Epithelial cell of prostate (primary cell): ENCODE measurements at regions not wholly inside any gene's neighbourhood (a gene's known extent, or its start where the extent isn't known, plus 50 kb on each side); places are given as distances from the start of the nearest gene placed in this dataset.

Experiments used
- DNase-seq: peaks from one replicate; pipeline ENCODE4 v3.0.0-alpha.2; 2011; ENCODE audit warnings: low read depth, low spot score
- H3K27ac ChIP-seq: fragments of 450-650 bp; 2 replicates; pipeline ENCODE4 v1.5.1; 2017; ENCODE audit warnings: mild to moderate bottlenecking

DNA sequence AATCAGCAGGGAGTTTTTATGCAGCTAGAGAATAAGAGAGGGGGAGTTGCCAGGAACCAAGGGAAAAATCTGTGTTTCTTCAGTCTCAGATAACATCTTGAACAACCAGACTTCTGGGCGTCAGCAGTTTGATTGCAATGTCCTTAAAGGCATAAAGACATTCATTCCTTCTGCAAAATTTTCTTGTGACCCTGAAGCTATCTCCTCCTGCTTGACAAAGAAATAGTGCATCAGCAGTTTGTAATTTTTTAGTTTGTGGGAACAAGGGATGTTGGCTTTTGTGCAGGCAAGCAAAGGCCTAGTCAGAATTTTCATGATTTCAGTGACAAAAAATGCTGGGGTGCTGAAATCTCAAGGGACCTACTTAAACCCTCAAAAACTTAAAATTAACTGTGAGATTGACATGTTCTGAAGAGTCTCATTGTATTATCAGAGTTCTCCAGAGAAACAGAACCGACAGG, 125.8 kb upstream of the UNC5C start:
- no peak overlapping the region for H3K27ac ChIP-seq
- no peak for DNase-seq

DNA sequence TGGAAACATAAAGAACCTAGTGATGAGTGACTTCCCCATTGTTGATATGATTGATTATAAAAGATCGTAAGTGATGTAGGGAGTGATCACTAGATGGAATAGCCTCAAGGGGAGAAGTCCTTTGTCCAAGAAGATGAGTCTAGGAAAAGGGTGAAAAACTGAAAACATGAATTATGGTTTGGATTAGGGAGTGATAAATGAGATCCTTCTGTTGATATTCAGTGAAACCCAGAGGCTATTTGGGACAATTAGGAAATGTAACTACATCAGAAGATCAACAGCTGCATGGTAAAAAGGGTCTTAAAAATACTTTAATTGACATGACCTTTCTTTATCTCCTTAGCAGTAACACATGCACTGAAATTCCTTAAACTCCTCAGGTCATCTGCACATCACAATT, 124.0 kb upstream of the UNC5C start:
- no peak for DNase-seq

DNA sequence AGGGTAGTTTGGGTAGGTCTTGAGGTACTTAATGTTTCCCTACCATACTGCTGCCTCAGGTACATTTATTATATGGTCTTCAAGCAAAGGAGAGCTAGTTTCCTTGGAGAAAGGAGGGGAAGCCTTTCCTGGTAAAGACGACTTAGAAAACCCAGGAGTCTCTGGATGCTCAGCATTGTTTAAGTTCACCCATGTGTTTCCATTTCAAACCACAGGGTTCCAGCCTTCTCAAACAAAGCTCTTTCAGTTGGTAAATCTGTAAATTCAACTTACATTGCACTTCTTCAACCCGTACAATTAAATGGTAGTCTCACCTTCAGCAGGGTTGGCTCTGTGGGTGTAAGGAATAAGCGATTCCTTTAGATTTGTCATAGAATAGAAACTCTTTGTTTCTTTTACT, 111.9 kb upstream of the UNC5C start:
- no peak for DNase-seq
- no peak overlapping the region for H3K27ac ChIP-seq

More for the DNA sequence above, 124.0 kb upstream of the UNC5C start:
- H3K27ac ChIP-seq = no peak overlapping the region

DNA sequence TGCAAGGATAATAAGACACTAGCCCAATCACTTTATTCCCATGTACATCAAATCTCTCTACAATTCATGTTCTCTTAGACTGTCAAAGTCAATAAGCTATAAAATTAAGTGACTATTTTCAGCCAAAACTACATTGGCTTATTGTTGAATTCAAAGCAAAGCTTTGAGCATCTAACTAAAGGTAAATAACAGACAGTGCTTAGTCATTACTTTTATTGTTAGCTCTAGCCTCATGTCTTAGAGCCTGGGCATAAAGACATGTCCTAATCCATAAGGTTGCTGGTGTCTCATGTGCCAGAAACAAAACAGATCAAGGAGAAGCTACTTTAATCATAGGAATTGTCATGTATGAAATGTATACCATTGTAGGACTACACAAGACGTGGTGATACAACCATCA, 103.1 kb upstream of the UNC5C start:
- H3K27ac ChIP-seq = no peak overlapping the region
- no peak for DNase-seq

DNA sequence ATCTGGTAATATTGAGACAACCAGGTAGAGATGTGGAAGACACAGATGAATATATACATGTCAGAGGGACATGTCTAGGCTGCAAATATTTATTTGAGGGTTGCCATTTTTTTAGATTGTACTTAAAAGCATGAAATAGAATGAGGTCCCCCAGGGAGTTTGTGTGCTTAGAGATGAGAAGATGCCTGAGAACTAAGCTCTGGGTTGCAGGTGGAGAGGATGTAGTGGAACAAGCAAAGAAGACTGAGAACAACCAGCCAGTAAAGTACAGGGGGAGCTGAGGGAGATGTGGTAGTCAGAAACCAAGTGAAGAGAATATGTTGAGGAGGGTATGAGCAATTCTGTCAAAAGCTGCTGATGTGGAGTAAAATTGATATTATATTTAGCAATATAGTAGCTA, 95.6 kb upstream of the UNC5C start:
- no peak for DNase-seq
- H3K27ac ChIP-seq = no peak overlapping the region

DNA sequence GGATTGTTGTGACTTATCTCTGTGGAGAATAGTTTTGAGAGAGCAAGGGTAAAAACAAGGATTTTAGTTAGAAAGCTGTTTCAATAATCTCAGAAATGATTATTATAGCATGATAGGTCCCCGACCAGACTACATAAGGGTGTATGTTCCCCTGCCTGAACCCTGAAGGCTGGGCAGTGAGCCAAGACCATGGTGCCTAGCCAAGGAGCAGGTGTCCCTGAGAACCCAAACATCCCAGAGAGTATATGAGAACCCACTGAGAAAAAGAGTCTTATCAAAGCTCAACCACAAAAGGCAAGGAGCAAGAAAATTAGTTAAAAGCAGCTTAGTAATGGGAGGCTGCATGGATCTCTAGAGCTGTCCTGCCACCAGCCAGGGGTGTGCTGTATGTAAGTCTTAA, 94.9 kb upstream of the UNC5C start:
- H3K27ac ChIP-seq = no peak overlapping the region
- DNase-seq = no peak

DNA sequence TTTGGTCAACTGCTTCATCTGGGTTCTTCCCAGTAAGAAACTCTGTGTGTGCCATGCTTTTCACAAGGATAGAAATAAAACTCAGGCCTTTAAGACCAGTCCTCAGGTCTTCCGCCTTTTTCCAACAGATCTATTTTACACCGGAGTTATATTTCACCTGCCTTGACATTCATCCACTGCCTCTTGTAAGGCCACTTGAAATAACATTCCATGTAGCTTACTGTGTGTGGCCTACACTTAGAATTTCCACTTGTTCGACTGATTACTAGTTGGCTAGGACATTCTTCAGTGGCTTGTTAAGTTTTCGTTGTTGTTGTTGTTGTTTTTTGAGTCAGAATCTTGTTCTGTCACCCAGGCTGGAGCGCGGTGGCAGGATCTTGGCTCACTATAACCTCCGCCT, 92.8 kb upstream of the UNC5C start:
- DNase-seq = no peak

DNA sequence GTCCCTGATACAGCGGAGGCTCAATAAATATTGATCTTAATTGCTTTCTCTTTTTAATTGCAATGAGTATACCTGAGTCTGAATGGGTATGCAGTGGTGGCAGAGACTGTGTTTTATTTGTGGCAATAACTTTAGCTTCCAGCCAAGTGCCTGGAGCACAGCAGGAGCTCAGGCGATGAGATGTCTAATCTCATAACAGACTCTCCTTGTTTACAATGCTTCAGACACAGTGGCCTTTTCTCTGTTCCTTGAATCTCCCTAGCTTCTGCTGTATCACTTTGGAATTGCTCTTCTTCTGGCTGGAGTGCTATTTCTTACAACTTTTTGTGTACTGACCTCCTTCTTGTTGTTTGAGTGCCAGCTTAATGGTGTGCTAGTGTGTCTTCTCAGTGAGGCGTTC, 91.5 kb upstream of the UNC5C start:
- no peak overlapping the region for H3K27ac ChIP-seq
- no peak for DNase-seq

More for the DNA sequence above, 92.8 kb upstream of the UNC5C start:
- no peak overlapping the region for H3K27ac ChIP-seq

DNA sequence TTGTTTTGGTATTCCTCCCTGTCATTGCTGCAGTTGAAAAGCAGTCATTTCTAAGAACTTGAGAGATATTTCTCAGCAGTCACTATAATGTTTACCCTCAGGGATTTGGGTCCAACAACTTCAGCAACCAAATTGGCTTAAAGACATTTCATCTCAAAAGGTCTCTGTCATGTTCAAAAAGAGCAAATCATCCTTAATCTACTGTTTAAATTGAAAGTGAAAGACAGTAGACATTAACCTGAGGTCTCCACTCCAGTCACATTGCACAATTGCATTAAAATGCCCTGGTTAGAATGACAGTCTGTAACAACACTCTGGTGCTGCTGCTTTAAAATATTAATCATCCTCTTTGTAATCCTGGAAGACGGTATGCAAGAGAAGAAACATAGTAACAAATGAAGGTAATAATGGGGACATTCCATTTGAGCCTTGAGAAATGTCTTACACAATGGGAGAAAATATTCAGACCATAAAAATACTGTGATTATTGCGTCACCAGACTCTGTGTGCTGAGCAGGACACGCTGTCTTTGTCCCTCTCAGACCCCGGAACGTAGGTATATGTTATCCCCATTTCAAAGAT, 90.2 kb upstream of the UNC5C start:
- no peak overlapping the region for H3K27ac ChIP-seq
- DNase-seq = no peak

DNA sequence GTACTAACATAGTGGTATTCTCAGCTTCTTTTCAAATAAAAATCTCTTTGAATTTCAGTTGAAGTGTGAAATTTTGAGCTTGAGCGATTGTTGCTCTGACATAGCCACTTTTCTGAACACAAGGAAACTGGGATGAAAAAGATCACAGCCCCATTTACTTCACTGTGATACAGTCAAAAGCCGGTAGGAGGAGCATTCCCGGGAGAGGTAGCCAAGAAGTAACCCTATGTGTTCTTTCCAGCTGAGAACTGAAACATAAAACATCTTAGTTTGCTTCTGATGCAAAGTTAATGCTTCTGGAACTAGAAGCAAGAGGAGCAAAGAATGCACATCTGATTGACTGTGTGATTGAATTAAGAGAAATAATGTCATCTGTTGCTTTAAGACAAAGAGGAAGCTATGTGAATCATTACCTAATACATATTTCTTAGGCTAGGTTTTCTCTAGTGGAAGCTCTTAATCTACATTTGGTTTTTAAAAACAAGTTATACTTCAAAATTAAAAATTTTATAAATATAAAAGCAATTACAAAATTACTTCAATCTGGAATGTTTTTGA, 88.3 kb upstream of the UNC5C start:
- no peak for DNase-seq
- no peak overlapping the region for H3K27ac ChIP-seq

DNA sequence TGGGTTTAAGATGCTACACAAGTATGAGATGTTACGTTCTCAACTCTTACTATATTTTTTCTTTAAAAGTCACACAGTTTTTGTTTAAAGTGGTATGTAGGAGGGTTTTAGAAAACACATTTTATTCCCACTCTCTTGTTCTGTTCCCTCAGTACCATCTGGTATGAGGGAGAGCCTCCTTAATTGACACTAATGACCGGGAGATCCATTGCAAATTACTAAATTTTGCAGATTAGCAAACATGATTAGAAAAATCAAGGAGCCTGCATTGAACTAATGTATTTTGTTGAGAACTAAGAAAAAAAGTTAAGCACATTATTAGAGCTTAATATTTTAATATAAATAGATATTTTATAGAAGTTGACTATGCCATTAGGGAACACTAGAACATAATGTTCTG, 87.3 kb upstream of the UNC5C start:
- no peak overlapping the region for H3K27ac ChIP-seq
- DNase-seq = no peak

DNA sequence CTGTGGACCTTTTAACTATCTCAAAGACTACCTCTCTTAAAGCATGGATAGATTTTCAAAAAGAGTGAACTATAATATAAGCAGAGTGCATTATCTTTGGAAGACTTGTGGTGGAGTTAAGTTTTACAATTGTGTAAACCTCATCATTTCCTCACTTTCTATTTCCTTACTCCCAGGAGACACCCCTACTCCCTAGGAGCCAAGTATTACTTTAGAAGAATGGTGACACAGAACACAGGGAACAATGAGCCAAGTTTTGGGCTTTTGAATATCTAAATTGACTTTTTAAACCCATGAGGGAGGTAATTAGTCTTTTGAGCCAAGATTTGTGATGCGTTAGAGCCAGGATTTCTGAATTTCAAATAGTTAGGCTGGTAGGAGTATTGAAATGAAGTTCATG, 78.9 kb upstream of the UNC5C start:
- H3K27ac ChIP-seq = no peak overlapping the region
- DNase-seq = no peak

DNA sequence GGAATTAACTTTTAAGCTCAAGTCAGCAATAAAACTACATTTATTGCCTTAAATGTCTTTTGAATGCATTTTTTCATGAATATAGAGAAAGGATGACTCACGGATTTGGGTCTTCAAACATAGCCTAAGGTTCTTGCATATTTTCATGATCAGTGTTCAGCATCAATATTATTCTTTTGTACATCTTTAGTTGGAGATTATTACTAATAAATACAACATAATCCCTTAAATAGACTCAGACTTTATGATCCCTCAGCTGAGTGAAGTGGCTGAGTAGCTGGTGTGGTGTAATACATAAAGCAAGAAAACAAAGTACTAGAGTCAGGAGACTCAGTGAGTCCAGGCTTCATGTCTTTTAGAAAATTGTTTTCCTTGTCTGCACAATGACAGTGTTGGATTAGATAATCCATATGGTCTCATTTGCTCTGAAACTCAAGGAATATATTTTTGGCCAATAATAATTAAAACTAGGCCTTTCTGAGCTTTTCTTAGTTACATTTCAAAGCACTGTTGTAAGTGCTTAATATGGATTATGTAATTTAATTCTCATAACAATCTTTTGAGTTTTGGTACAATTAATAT, 78.3 kb upstream of the UNC5C start:
- DNase-seq = no peak
- H3K27ac ChIP-seq = no peak overlapping the region

DNA sequence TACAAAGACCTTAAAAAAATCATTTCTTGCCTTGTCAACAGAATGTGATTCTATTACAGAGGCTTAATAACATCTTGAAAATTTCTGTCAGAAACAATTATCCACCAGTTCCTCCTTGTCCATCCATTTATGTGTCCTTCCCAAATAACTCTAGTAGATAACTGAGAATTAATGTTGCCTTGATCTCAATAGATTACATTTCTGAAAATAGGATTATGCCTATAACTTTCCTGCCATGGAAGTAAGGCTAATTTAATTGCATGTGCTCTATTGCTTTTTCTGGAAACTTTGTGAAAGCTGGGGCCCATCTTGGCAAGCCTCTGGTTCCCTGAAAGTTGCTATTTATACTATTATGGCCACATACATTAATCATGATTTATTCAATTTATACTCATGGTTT, 76.2 kb upstream of the UNC5C start:
- DNase-seq = no peak
- H3K27ac ChIP-seq = no peak overlapping the region

DNA sequence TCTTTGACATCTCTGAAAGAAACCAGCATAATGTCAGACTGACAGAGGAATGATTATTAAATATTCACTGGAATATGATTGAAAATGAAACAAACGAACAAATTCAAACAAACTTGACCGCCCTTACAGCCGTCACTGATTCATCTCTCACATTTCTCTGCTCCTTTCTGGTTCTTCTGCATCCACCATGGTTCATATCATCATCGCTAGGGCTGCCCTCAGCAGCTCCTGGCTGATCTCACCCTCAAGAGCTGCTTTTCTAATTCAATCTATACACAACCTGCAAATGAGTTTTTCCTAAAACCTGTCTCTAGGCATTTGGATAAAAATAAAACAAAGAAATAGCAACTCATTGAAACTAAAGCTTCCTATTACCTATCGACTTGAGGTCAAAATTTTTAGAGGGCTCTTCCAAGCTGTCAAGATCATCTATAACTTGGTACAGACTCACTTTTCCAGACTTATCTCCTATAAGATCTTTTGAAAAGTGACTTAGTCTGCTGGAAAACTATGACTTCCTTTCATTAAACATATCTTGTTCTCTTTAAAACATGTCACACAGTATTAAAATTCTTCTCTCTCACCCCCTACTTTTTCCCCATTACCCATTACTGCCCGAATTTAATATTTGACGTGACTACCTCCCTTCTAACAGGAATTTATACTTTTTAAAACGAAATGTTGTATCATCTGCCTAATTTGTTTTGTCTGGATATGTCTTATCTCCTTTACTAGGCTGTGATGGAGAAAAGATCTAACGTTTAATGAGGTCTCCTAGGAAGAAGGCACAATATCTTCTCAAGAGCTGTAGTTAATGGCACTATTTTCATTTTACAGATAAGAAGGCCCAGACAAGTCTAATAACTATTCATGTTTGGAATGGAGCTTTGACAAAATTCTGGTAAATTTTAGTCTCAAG, 71.0 kb upstream of the UNC5C start:
- no peak overlapping the region for H3K27ac ChIP-seq
- DNase-seq = no peak

DNA sequence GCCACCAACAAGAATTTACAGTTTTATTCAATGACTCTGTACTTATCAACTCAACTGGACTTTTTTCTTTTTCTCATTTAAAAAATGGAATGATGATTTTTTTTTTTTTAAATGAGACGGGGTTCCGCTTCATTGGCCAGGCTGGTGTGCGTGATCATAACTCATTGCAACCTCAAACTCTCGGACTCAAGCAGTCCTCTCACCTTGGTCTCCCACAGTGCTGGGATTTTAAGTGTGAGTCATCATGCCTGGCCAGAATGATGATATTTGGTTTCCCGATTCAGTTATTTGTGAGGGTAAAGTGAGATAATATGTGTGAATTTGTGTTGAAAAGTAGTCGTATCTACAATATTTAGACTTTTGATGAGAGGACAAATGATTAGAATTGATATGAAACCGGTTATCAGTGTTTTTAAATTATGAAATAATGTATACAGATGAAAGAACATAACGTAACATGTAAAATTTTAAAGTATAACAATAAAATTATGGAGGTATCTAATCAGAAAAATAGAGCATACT, 66.0 kb upstream of the UNC5C start:
- H3K27ac ChIP-seq = no peak overlapping the region
- no peak for DNase-seq

DNA sequence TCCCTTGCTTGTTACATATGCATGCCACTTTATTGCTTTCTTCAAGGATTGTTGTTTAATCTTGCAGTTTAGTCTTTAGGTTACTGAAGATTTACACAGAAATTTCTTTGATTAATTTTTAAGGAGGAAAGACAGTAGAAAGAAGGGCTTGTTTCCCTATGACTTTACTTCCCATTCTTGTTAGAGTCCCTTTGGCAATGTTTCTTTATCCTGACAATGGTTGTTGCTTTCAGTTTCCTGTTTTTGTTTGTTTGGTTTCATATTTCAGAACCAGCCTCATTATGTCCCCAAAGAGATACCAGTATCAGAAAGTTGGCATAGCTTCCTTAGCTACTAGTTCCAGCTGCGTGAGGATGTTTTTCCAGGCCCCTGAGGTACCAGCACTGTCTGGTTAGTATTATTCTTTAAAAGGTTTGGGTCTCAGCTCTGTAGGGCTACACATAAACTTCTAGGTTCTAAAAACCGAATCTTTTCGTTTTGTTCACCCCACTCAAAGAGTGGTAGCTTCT, 61.3 kb upstream of the UNC5C start:
- no peak overlapping the region for H3K27ac ChIP-seq
- no peak for DNase-seq

DNA sequence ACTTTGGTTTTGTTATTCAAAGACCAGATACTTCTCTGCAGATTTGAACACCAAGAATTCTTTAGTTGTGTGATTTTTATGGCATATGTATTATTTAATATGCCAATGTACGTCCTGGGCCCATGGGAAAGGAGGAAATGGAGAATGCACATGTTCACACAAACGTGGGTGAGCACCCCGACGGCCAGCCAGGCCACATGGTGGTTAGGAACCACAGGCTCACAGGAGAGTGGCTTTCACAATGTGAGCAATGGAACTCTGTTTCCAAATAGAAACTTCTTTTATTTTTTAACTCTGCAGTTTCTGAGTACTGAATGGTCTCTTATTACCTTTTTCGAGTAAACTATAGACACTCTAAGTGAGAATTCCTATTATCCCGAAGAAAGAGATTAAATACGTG, 58.0 kb upstream of the UNC5C start:
- DNase-seq = no peak
- H3K27ac ChIP-seq = no peak overlapping the region

DNA sequence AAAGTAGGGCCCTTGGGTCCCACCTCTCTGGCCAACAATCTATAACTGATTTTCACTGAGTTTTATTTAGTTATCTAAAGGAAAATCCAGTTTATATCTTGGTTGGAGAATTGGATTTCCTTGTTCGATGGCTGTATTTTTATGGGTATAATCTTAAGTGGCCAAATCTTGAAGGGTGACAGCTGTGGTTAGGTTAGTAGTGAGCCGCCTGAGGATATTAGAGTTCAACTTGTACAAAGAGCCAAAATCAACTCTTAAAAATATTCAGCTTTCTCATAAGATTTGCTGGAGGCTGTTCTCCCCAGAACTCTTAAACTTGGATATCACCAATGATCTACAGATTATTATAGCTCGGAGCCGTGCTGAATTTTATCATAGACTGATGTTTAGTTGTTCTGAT, 54.6 kb upstream of the UNC5C start:
- no peak for DNase-seq
- H3K27ac ChIP-seq = no peak overlapping the region

DNA sequence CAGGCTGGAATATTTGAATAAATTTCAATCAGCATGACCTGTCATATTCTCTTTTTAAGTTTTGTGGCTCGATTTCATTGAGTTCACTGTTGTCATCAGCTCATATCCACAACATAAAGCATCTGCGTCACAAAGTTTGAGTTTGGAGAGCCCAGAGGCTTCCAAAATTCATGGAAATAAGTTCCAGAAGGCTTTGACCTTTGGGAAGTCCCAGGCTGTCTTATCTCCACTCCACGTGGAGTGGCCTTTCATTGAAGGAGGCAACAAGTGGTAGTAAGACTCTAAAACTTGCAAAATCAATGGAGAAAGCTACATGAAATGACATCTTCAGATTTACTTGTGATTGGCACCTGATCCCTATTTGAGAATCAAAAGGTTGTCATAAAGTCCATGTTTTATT, 54.1 kb upstream of the UNC5C start:
- H3K27ac ChIP-seq = no peak overlapping the region
- no peak for DNase-seq

DNA sequence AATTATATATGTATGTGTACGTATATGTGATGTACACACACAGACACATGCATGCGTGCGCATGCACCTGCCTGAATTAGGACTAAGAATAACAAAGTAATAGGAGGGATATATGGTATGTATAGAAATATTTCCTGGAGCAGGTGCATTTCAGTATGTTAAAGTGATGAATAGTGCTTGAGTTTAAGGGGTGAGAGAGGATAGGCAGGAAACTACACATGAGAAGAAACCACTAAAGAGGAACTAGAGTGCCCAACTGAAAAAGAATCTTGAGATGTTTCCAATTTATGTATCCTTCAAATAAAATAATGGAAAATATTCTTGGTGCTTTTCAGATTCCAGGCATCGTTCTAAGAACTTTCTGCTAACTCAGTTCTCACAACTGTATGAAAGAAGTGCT, 52.6 kb upstream of the UNC5C start:
- no peak for DNase-seq
- H3K27ac ChIP-seq = no peak overlapping the region
